AG09319 (cell line): ENCODE measurements at regions not wholly inside any gene's neighbourhood (a gene's known extent, or its start where the extent isn't known, plus 50 kb on each side); places are given as distances from the start of the nearest gene placed in this dataset.

Source experiments
- DNase-seq: peaks from one replicate; pipeline ENCODE4 v3.0.0-alpha.2; 2010; ENCODE audit warnings: low read depth; ENCODE audit errors: extremely low read depth
- CTCF ChIP-seq: IDR thresholded peaks from 2 replicates; pipeline ENCODE4 v1.5.1; 2011; ENCODE audit warnings: low read depth, mild to moderate bottlenecking, inconsistent platforms, low read length, moderate library complexity

- no peak for TF ChIP-seq CTCF
- no peak for DNase-seq
Observed at GRCh38 chr3:148178503-148178902, 519.2 kb upstream of the AGTR1 start.

GRCh38 chr3:148184798-148185197 is 512.9 kb upstream of the AGTR1 start:
- no peak for DNase-seq
- no peak for TF ChIP-seq CTCF

GRCh38 chr3:148186881-148187280 is 510.8 kb upstream of the AGTR1 start:
- DNase-seq: no peak
- no peak for TF ChIP-seq CTCF

- DNase-seq: no peak
Observed at GRCh38 chr3:148187296-148187695, 510.4 kb upstream of the AGTR1 start.

GRCh38 chr3:148190441-148190990 is 507.2 kb upstream of the AGTR1 start:
- DNase-seq: no peak
- no peak for TF ChIP-seq CTCF

More at GRCh38 chr3:148187296-148187695, 510.4 kb upstream of the AGTR1 start:
- no peak for TF ChIP-seq CTCF

- no peak for DNase-seq
- no peak for TF ChIP-seq CTCF
Observed at GRCh38 chr3:148191966-148192365, 505.7 kb upstream of the AGTR1 start.

- no peak for DNase-seq
- TF ChIP-seq CTCF: no peak
Observed at GRCh38 chr3:148197061-148197460, 500.6 kb upstream of the AGTR1 start.
